Choroid plexus epithelial cell (primary cell): ENCODE measurements at regions not wholly inside any gene's neighbourhood (a gene's known extent, or its start where the extent isn't known, plus 50 kb on each side); places are given as distances from the start of the nearest gene placed in this dataset.

ENCODE experiments used
- DNase-seq: peaks from one replicate; pipeline ENCODE4 v3.0.0-alpha.2; 2010; ENCODE audit warnings: low read depth
- H3K4me3 ChIP-seq: 2 replicates; pipeline ENCODE4 v1.5.1; 2011; ENCODE audit warnings: low read depth, mild to moderate bottlenecking, control low read depth, low read length, moderate library complexity
- CTCF ChIP-seq: conservative IDR thresholded peaks from 2 replicates; pipeline ENCODE4 v1.5.1; 2011; ENCODE audit warnings: low read depth, mild to moderate bottlenecking, control low read depth, inconsistent platforms, low read length, moderate library complexity

- DNase-seq, result no peak
- no peak for TF ChIP-seq CTCF
- no peak overlapping the region for H3K4me3 ChIP-seq
These were observed 421.7 kb downstream of the C6orf118 start for GRCh38 chr6:164887660-164888059.

- TF ChIP-seq CTCF, result no peak
- DNase-seq, result no peak
- H3K4me3 ChIP-seq, result no peak overlapping the region
These were observed 427.2 kb downstream of the C6orf118 start for GRCh38 chr6:164882236-164882635.

- H3K4me3 ChIP-seq, result no peak overlapping the region
- DNase-seq, result no peak
- TF ChIP-seq CTCF, result no peak
These were observed 437.6 kb downstream of the C6orf118 start for GRCh38 chr6:164871783-164872182.

- H3K4me3 ChIP-seq, result no peak overlapping the region
- DNase-seq, result no peak
- TF ChIP-seq CTCF, result no peak
These were observed 439.2 kb downstream of the C6orf118 start for GRCh38 chr6:164870164-164870563.

- DNase-seq, result no peak
- H3K4me3 ChIP-seq, result no peak overlapping the region
- TF ChIP-seq CTCF, result no peak
These were observed 447.4 kb downstream of the C6orf118 start for GRCh38 chr6:164861967-164862366.

GRCh38 chr6:164859816-164860215, 449.6 kb downstream of the C6orf118 start:
- no peak for DNase-seq
- no peak for TF ChIP-seq CTCF
- H3K4me3 ChIP-seq, result no peak overlapping the region

GRCh38 chr6:164856138-164856537, 453.3 kb downstream of the C6orf118 start:
- no peak for DNase-seq
- no peak for TF ChIP-seq CTCF
- H3K4me3 ChIP-seq, result no peak overlapping the region
